OCI-LY7 (cell line): ENCODE measurements at regions not wholly inside any gene's neighbourhood (a gene's known extent, or its start where the extent isn't known, plus 50 kb on each side); places are given as distances from the start of the nearest gene placed in this dataset.

Experiments used
- CTCF ChIP-seq: fragments of 200-600 bp; sonication (generic); conservative IDR thresholded peaks from 2 replicates; pipeline ENCODE4 v1.5.1; 2014; ENCODE audit warnings: mild to moderate bottlenecking, antibody characterized with exemption, low read length, moderate library complexity, mixed read lengths
- EZH2phosphoT487 ChIP-seq: fragments of 200-600 bp; sonication (generic); IDR thresholded peaks from 2 replicates; pipeline ENCODE4 v1.6.1; 2018; ENCODE audit warnings: low read depth, borderline replicate concordance, mild to moderate bottlenecking, mixed run types, antibody characterized with exemption, low read length, moderate library complexity, mixed read lengths

- no peak for TF ChIP-seq CTCF
- TF ChIP-seq EZH2phosphoT487, result no peak
Observed at GRCh38 chr2:62291052-62291451, 95.1 kb downstream of the B3GNT2 start.
